ENCODE measurements at regions not wholly inside any gene's neighbourhood (a gene's known extent, or its start where the extent isn't known, plus 50 kb on each side); places are given as distances from the start of the nearest gene placed in this dataset.
"Not testable (repeated sequence)": the region's sequence is repeated elsewhere in the genome, so short reads cannot be mapped to it uniquely, and the experiment has no call there.

- not testable (repeated sequence) for H3K36me3 Mint-ChIP-seq; H3K9me3 Mint-ChIP-seq (ENCODE audit: low read depth); H3K4me3 Mint-ChIP-seq; H3K4me1 Mint-ChIP-seq (ENCODE audit: low read depth); H3K27ac Mint-ChIP-seq; H3K27me3 Mint-ChIP-seq
These were observed 126.9 kb upstream of the SMURF2 start for GRCh38 chr17:64789061-64789445.

- Mint-ChIP-seq H3K27me3 (no peaks in the 10 kb centered on the region), H3K9me3 (ENCODE audit: low read depth) (no peaks in the 10 kb centered on the region), H3K4me3 (no peak overlapping the region), H3K27ac (no peak overlapping the region), H3K4me1 (ENCODE audit: low read depth) (peaks cover 7% of the 10 kb centered on the region), H3K36me3 (peaks cover 4% of the 10 kb centered on the region)
These were observed 126.4 kb upstream of the SMURF2 start for GRCh38 chr17:64788286-64789060.

- H3K9me3 Mint-ChIP-seq (ENCODE audit: low read depth), result no peaks in the 10 kb centered on the region
- H3K4me3 Mint-ChIP-seq, result no peak overlapping the region
- no peak overlapping the region for H3K27ac Mint-ChIP-seq
- peaks cover 7% of the 10 kb centered on the region for H3K4me1 Mint-ChIP-seq (ENCODE audit: low read depth)
- no peaks in the 10 kb centered on the region for H3K27me3 Mint-ChIP-seq
- H3K36me3 Mint-ChIP-seq, result peaks cover 4% of the 10 kb centered on the region
These were observed 125.8 kb upstream of the SMURF2 start for GRCh38 chr17:64787921-64788271.

GRCh38 chr17:64787255-64787920, 125.3 kb upstream of the SMURF2 start:
- no peaks in the 10 kb centered on the region for H3K27me3 Mint-ChIP-seq
- peaks cover 6% of the 10 kb centered on the region for H3K4me1 Mint-ChIP-seq (ENCODE audit: low read depth)
- H3K4me3 Mint-ChIP-seq, result no peak overlapping the region
- no peaks in the 10 kb centered on the region for H3K9me3 Mint-ChIP-seq (ENCODE audit: low read depth)
- H3K27ac Mint-ChIP-seq, result peak overlapping the region; percentile 16
- H3K36me3 Mint-ChIP-seq, result peaks cover 4% of the 10 kb centered on the region

GRCh38 chr17:64786337-64786736, 124.2 kb upstream of the SMURF2 start:
- Mint-ChIP-seq H3K36me3 (no peaks in the 10 kb centered on the region), H3K27me3 (no peaks in the 10 kb centered on the region), H3K4me3 (no peak overlapping the region), H3K9me3 (ENCODE audit: low read depth) (no peaks in the 10 kb centered on the region), H3K27ac (no peak overlapping the region), H3K4me1 (ENCODE audit: low read depth) (peaks cover 10% of the 10 kb centered on the region)

- Mint-ChIP-seq H3K27ac (no peak overlapping the region), H3K4me1 (ENCODE audit: low read depth) (peaks cover 10% of the 10 kb centered on the region), H3K36me3 (no peaks in the 10 kb centered on the region), H3K9me3 (ENCODE audit: low read depth) (no peaks in the 10 kb centered on the region), H3K4me3 (no peak overlapping the region), H3K27me3 (no peaks in the 10 kb centered on the region)
These were observed 122.9 kb upstream of the SMURF2 start for GRCh38 chr17:64785011-64785421.

GRCh38 chr17:64784353-64785010, 122.4 kb upstream of the SMURF2 start:
- H3K9me3 Mint-ChIP-seq (ENCODE audit: low read depth), result no peaks in the 10 kb centered on the region
- no peaks in the 10 kb centered on the region for H3K36me3 Mint-ChIP-seq

GRCh38 chr17:64783556-64784352, 121.6 kb upstream of the SMURF2 start:
- no peaks in the 10 kb centered on the region for H3K36me3 Mint-ChIP-seq
- no peaks in the 10 kb centered on the region for H3K9me3 Mint-ChIP-seq (ENCODE audit: low read depth)
- H3K4me1 Mint-ChIP-seq (ENCODE audit: low read depth), result peaks cover 14% of the 10 kb centered on the region
- H3K27ac Mint-ChIP-seq, result peak overlapping the region; percentile 64
- no peaks in the 10 kb centered on the region for H3K27me3 Mint-ChIP-seq
- H3K4me3 Mint-ChIP-seq, result no peak overlapping the region

More at GRCh38 chr17:64784353-64785010, 122.4 kb upstream of the SMURF2 start:
- Mint-ChIP-seq H3K4me3 (no peak overlapping the region), H3K27ac (no peak overlapping the region), H3K27me3 (no peaks in the 10 kb centered on the region), H3K4me1 (ENCODE audit: low read depth) (peaks cover 12% of the 10 kb centered on the region)

GRCh38 chr17:64783031-64783461, 120.9 kb upstream of the SMURF2 start:
- Mint-ChIP-seq H3K36me3 (no peaks in the 10 kb centered on the region), H3K9me3 (ENCODE audit: low read depth) (no peaks in the 10 kb centered on the region), H3K4me3 (no peak overlapping the region)

GRCh38 chr17:64781810-64782555, 119.9 kb upstream of the SMURF2 start:
- Mint-ChIP-seq H3K27me3 (peaks cover 3% of the 10 kb centered on the region), H3K4me1 (ENCODE audit: low read depth) (peaks cover 23% of the 10 kb centered on the region), H3K9me3 (ENCODE audit: low read depth) (no peaks in the 10 kb centered on the region), H3K4me3 (peak overlapping the region; percentile 60), H3K36me3 (no peaks in the 10 kb centered on the region), H3K27ac (peak overlapping the region; percentile 5)

More at GRCh38 chr17:64783031-64783461, 120.9 kb upstream of the SMURF2 start:
- H3K27ac Mint-ChIP-seq, result no peak overlapping the region
- H3K27me3 Mint-ChIP-seq, result no peaks in the 10 kb centered on the region
- peaks cover 14% of the 10 kb centered on the region for H3K4me1 Mint-ChIP-seq (ENCODE audit: low read depth)

GRCh38 chr17:64781014-64781756, 119.1 kb upstream of the SMURF2 start:
- H3K27ac Mint-ChIP-seq, result no peak overlapping the region

GRCh38 chr17:64780096-64781013, 118.2 kb upstream of the SMURF2 start:
- Mint-ChIP-seq H3K27ac (no peak overlapping the region), H3K36me3 (no peaks in the 10 kb centered on the region), H3K9me3 (ENCODE audit: low read depth) (no peaks in the 10 kb centered on the region), H3K4me1 (ENCODE audit: low read depth) (peaks cover 24% of the 10 kb centered on the region), H3K27me3 (peaks cover 3% of the 10 kb centered on the region), H3K4me3 (peak overlapping the region; percentile 79)

More at GRCh38 chr17:64781014-64781756, 119.1 kb upstream of the SMURF2 start:
- no peaks in the 10 kb centered on the region for H3K9me3 Mint-ChIP-seq (ENCODE audit: low read depth)
- no peaks in the 10 kb centered on the region for H3K36me3 Mint-ChIP-seq
- peaks cover 3% of the 10 kb centered on the region for H3K27me3 Mint-ChIP-seq
- peak overlapping the region; percentile 79 for H3K4me3 Mint-ChIP-seq
- peaks cover 24% of the 10 kb centered on the region for H3K4me1 Mint-ChIP-seq (ENCODE audit: low read depth)
